HG02981 (cell line): ENCODE measurements at regions not wholly inside any gene's neighbourhood (a gene's known extent, or its start where the extent isn't known, plus 50 kb on each side); places are given as distances from the start of the nearest gene placed in this dataset.

Source experiments
- ATAC-seq: cut with Tn5 transposase; IDR thresholded peaks from one replicate; pipeline ENCODE4 v1.9.1; 2021; ENCODE audit warnings: mild to moderate bottlenecking, moderate library complexity; ENCODE audit not compliant: unreplicated experiment

- no peak for ATAC-seq
Observed at GRCh38 chr1:57883642-57883995, 459.8 kb upstream of the DAB1 start.

- ATAC-seq: no peak
Observed at GRCh38 chr1:57882934-57883641, 459.2 kb upstream of the DAB1 start.

- ATAC-seq: no peak
Observed at GRCh38 chr1:57882072-57882471, 458.2 kb upstream of the DAB1 start.

GRCh38 chr1:57881639-57882038, 457.8 kb upstream of the DAB1 start:
- ATAC-seq: no peak

GRCh38 chr1:57879700-57880099, 455.8 kb upstream of the DAB1 start:
- ATAC-seq: no peak

- no peak for ATAC-seq
Observed at GRCh38 chr1:57874418-57874877, 450.6 kb upstream of the DAB1 start.

GRCh38 chr1:57872913-57873312, 449.1 kb upstream of the DAB1 start:
- no peak for ATAC-seq

GRCh38 chr1:57868908-57869307, 445.0 kb upstream of the DAB1 start:
- ATAC-seq: no peak

- no peak for ATAC-seq
Observed at GRCh38 chr1:57868239-57868638, 444.4 kb upstream of the DAB1 start.

- no peak for ATAC-seq
Observed at GRCh38 chr1:57866998-57867397, 443.1 kb upstream of the DAB1 start.

GRCh38 chr1:57860931-57861565, 437.2 kb upstream of the DAB1 start:
- no peak for ATAC-seq

GRCh38 chr1:57860325-57860724, 436.5 kb upstream of the DAB1 start:
- no peak for ATAC-seq

- no peak for ATAC-seq
Observed at GRCh38 chr1:57858740-57859139, 434.9 kb upstream of the DAB1 start.

- no peak for ATAC-seq
Observed at GRCh38 chr1:57857809-57858208, 433.9 kb upstream of the DAB1 start.

GRCh38 chr1:57854436-57854835, 430.6 kb upstream of the DAB1 start:
- no peak for ATAC-seq

- no peak for ATAC-seq
Observed at GRCh38 chr1:57850176-57850940, 426.5 kb upstream of the DAB1 start.

- ATAC-seq: no peak
Observed at GRCh38 chr1:57848406-57848805, 424.5 kb upstream of the DAB1 start.

GRCh38 chr1:57845041-57845440, 421.2 kb upstream of the DAB1 start:
- ATAC-seq: no peak

GRCh38 chr1:57844382-57844980, 420.6 kb upstream of the DAB1 start:
- ATAC-seq: no peak

GRCh38 chr1:57843760-57844159, 419.9 kb upstream of the DAB1 start:
- no peak for ATAC-seq

GRCh38 chr1:57839526-57839925, 415.7 kb upstream of the DAB1 start:
- ATAC-seq: no peak

GRCh38 chr1:57839067-57839466, 415.2 kb upstream of the DAB1 start:
- no peak for ATAC-seq
